GM12891 (cell line): ENCODE measurements at regions not wholly inside any gene's neighbourhood (a gene's known extent, or its start where the extent isn't known, plus 50 kb on each side); places are given as distances from the start of the nearest gene placed in this dataset.

Experiments used
- POLR2A ChIP-seq: IDR thresholded peaks from 2 replicates; pipeline ENCODE4 v1.6.1; 2011; ENCODE audit warnings: low read depth, low read length, control low read depth
- POLR2AphosphoS5 ChIP-seq: IDR thresholded peaks from 2 replicates; pipeline ENCODE4 v1.6.1; 2011; ENCODE audit warnings: low read depth, low read length, control low read depth
- SPI1 ChIP-seq: IDR thresholded peaks from 2 replicates; pipeline ENCODE4 v1.6.1; 2011; ENCODE audit warnings: low read depth, low read length, control low read depth
- TAF1 ChIP-seq: IDR thresholded peaks from 2 replicates; pipeline ENCODE4 v1.6.1; 2011; ENCODE audit warnings: low read depth, low read length, control low read depth

GRCh38 chr10:90417476-90418210, 440.2 kb downstream of the HTR7 start:
- no peak for TF ChIP-seq POLR2AphosphoS5
- no peak for TF ChIP-seq POLR2A
- no peak for TF ChIP-seq SPI1
- no peak for TF ChIP-seq TAF1
